GM23338 (cell line): ENCODE measurements at regions not wholly inside any gene's neighbourhood (a gene's known extent, or its start where the extent isn't known, plus 50 kb on each side); places are given as distances from the start of the nearest gene placed in this dataset.

ENCODE experiments used
- ATAC-seq: fragments of 200-7000 bp; cut with Tn5 transposase; 3 replicates; pipeline ENCODE4 v1.9.1; 2020
- DNase-seq: peaks from one replicate; pipeline ENCODE4 v3.0.0-alpha.2; 2015; ENCODE audit warnings: low spot score
- H2AFZ ChIP-seq: fragments of 200-600 bp; sonication (generic); 2 replicates; pipeline ENCODE4 v1.8.0; 2016; ENCODE audit warnings: antibody characterized with exemption, mild to moderate bottlenecking, moderate library complexity
- H3F3A ChIP-seq: fragments of 200-600 bp; sonication (generic); replicated peaks from 2 replicates; pipeline ENCODE4 v1.8.0; 2017; ENCODE audit warnings: antibody characterized with exemption, mixed run types, low read depth
- H3K27ac ChIP-seq: fragments of 200-600 bp; sonication (generic); 2 replicates; pipeline ENCODE4 v1.6.1; 2016; ENCODE audit warnings: low read depth
- H3K27me3 ChIP-seq: fragments of 200-600 bp; sonication (generic); 2 replicates; pipeline ENCODE4 v1.8.0; 2016; ENCODE audit warnings: mild to moderate bottlenecking, mixed run types, moderate library complexity; ENCODE audit not compliant: insufficient read depth
- H3K36me3 ChIP-seq: fragments of 200-600 bp; sonication (generic); 2 replicates; pipeline ENCODE4 v1.8.0; 2016; ENCODE audit warnings: mild to moderate bottlenecking; ENCODE audit not compliant: insufficient read depth
- H3K4me1 ChIP-seq: fragments of 200-600 bp; sonication (generic); 2 replicates; pipeline ENCODE4 v1.8.0; 2016; ENCODE audit warnings: mild to moderate bottlenecking, moderate library complexity; ENCODE audit not compliant: insufficient read depth
- H3K4me2 ChIP-seq: fragments of 200-600 bp; sonication (generic); 2 replicates; pipeline ENCODE4 v1.7.1; 2017; ENCODE audit warnings: mixed run types
- H3K4me3 ChIP-seq: fragments of 200-600 bp; sonication (generic); 2 replicates; pipeline ENCODE4 v1.6.1; 2016; ENCODE audit warnings: mixed run types
- H3K79me2 ChIP-seq: fragments of 200-600 bp; sonication (generic); replicated peaks from 2 replicates; pipeline ENCODE4 v1.8.0; 2017; ENCODE audit warnings: mild to moderate bottlenecking; ENCODE audit not compliant: insufficient read depth
- H3K9me2 ChIP-seq: fragments of 200-600 bp; sonication (generic); 2 replicates; pipeline ENCODE4 v1.8.0; 2017; ENCODE audit not compliant: insufficient read depth
- H4K20me1 ChIP-seq: fragments of 200-600 bp; sonication (generic); replicated peaks from 2 replicates; pipeline ENCODE4 v1.8.0; 2017; ENCODE audit warnings: mild to moderate bottlenecking; ENCODE audit not compliant: insufficient read depth
- H3K27ac Mint-ChIP-seq: 2 replicates; pipeline ENCODE4 v1.8.0; 2020; ENCODE audit warnings: inconsistent platforms, mild to moderate bottlenecking, moderate library complexity, mixed read lengths
- H3K27me3 Mint-ChIP-seq: 3 replicates; pipeline ENCODE4 v1.8.0; 2022; ENCODE audit warnings: low read depth, mild to moderate bottlenecking, moderate library complexity, mixed read lengths, inconsistent platforms; ENCODE audit not compliant: insufficient read depth, poor library complexity
- H3K36me3 Mint-ChIP-seq: 3 replicates; pipeline ENCODE4 v1.8.0; 2021; ENCODE audit warnings: low read depth, mild to moderate bottlenecking, inconsistent platforms, moderate library complexity, mixed read lengths
- H3K4me1 Mint-ChIP-seq: 3 replicates; pipeline ENCODE4 v1.8.0; 2020; ENCODE audit warnings: mild to moderate bottlenecking, inconsistent platforms, mixed read lengths
- H3K4me3 Mint-ChIP-seq: 3 replicates; pipeline ENCODE4 v1.8.0; 2021; ENCODE audit warnings: moderate library complexity, mild to moderate bottlenecking, inconsistent platforms, mixed read lengths
- H3K9me3 Mint-ChIP-seq: 3 replicates; pipeline ENCODE4 v1.8.0; 2020; ENCODE audit warnings: moderate library complexity, mild to moderate bottlenecking, inconsistent platforms, mixed read lengths
- CREB1 ChIP-seq: fragments of 250-450 bp; sonication (Bioruptor Pico); IDR thresholded peaks from 2 replicates; pipeline ENCODE4 v1.5.0; 2020; ENCODE audit warnings: low read depth, mild to moderate bottlenecking, moderate library complexity
- CTCF ChIP-seq, 2 experiments: fragments of 200-600 bp in 1 of 2; sonication (generic) in 1 of 2; conservative IDR thresholded peaks; 2 replicates each; pipeline versions ENCODE4 v1.5.1 to v1.6.1; 2016 to 2017; ENCODE audit warnings: antibody characterized with exemption in 2 of 2, low read depth in 2 of 2, mild to moderate bottlenecking in 2 of 2, moderate library complexity in 1 of 2
- EZH2phosphoT487 ChIP-seq: fragments of 200-600 bp; sonication (generic); IDR thresholded peaks from one replicate; pipeline ENCODE4 v1.8.1; 2018; ENCODE audit warnings: antibody characterized with exemption; ENCODE audit not compliant: unreplicated experiment
- NANOG ChIP-seq: IDR thresholded peaks from 2 replicates; pipeline ENCODE4 v1.6.1; 2016; ENCODE audit warnings: antibody characterized with exemption, borderline replicate concordance
- POLR2AphosphoS5 ChIP-seq: IDR thresholded peaks from 2 replicates; pipeline ENCODE4 v1.6.1; 2016; ENCODE audit warnings: antibody characterized with exemption, low read depth
- STAT1 ChIP-seq: IDR thresholded peaks from one replicate; pipeline ENCODE4 v1.6.1; 2016; ENCODE audit warnings: antibody characterized with exemption; ENCODE audit not compliant: unreplicated experiment
- ZNF331 ChIP-seq: fragments of 250-450 bp; sonication (Bioruptor Pico); IDR thresholded peaks from 2 replicates; pipeline ENCODE4 v1.5.0; 2020; ENCODE audit warnings: low read depth, mild to moderate bottlenecking, moderate library complexity
- ZNF462 ChIP-seq: fragments of 250-450 bp; sonication (Bioruptor Pico); IDR thresholded peaks from 2 replicates; pipeline ENCODE4 v1.5.0; 2020; ENCODE audit warnings: mild to moderate bottlenecking, moderate library complexity

GRCh38 chr12:87467936-87468335 is 561.3 kb downstream of the C12orf50 start:
- H3K4me3 Mint-ChIP-seq, result no peak overlapping the region; the same call in 2 of the 3 replicates
- peak; percentile 66 for DNase-seq
- no peaks in the 10 kb centered on the region for H3K9me3 Mint-ChIP-seq

More at GRCh38 chr12:87467936-87468335, 561.3 kb downstream of the C12orf50 start:
- Histone ChIP-seq H3K4me1 (peaks cover 10% of the 10 kb centered on the region; the same call in 1 of the 2 replicates), H3F3A (no peaks in the 10 kb centered on the region), H3K27ac (no peak overlapping the region), H4K20me1 (no peaks in the 10 kb centered on the region), H2AFZ (no peak overlapping the region), H3K4me2 (0 out of 2 replicates have a peak overlapping the region, but pooled peaks have one; percentile 34), H3K79me2 (no peaks in the 10 kb centered on the region), H3K4me3 (no peak overlapping the region), H3K36me3 (no peaks in the 10 kb centered on the region), H3K27me3 (no peaks in the 10 kb centered on the region), H3K9me2 (no peaks in the 10 kb centered on the region)
- peaks cover 23% of the 10 kb centered on the region for H3K4me1 Mint-ChIP-seq
- TF ChIP-seq STAT1, result no peak
- no peak for TF ChIP-seq EZH2phosphoT487
- no peak for TF ChIP-seq ZNF331
- peak; percentile 12; the same call in 1 of the 2 replicates for TF ChIP-seq NANOG
- TF ChIP-seq CTCF (conservative IDR thresholded peaks at IDR 0.05; ENCODE audit: low read depth in 2 of 2), result no peak
- TF ChIP-seq ZNF462 (CRISPR knock-in tag), result peak; percentile 92
- TF ChIP-seq POLR2AphosphoS5, result no peak
- 0 out of 2 replicates have a peak, but pooled peaks have one; percentile 28 for TF ChIP-seq CREB1 (CRISPR knock-in tag)
- ATAC-seq, result peak; percentile 95
- no peaks in the 10 kb centered on the region for H3K36me3 Mint-ChIP-seq
- no peak overlapping the region for H3K27ac Mint-ChIP-seq
- H3K27me3 Mint-ChIP-seq, result no peaks in the 10 kb centered on the region
